ENCODE measurements at regions not wholly inside any gene's neighbourhood (a gene's known extent, or its start where the extent isn't known, plus 50 kb on each side); places are given as distances from the start of the nearest gene placed in this dataset.
A peak's percentile ranks its signal among the peaks of the same experiment; 100 is the strongest.

GRCh38 chr12:115672506-115673080 is 604.9 kb downstream of the MED13L start:
- intact Hi-C loops (cut with DNase I), result no loop called here
- DNase-seq, result peak in 2 of 42 donors; percentile 2 to 17

- intact Hi-C loops (cut with DNase I), result no loop called here
- DNase-seq, result no peak
Observed at GRCh38 chr12:115672086-115672485, 605.4 kb downstream of the MED13L start.

GRCh38 chr12:115670869-115671268 is 606.6 kb downstream of the MED13L start:
- intact Hi-C loops (cut with DNase I), result no loop called here
- no peak for DNase-seq

- no peak for DNase-seq
- intact Hi-C loops (cut with DNase I), result no loop called here
Observed at GRCh38 chr12:115667116-115667515, 610.4 kb downstream of the MED13L start.

GRCh38 chr12:115666168-115666567 is 611.3 kb downstream of the MED13L start:
- DNase-seq, result no peak
- intact Hi-C loops (cut with DNase I), result no loop called here

GRCh38 chr12:115661112-115661511 is 616.4 kb downstream of the MED13L start:
- DNase-seq, result no peak
- intact Hi-C loops (cut with DNase I), result no loop called here

GRCh38 chr12:115660211-115660805 is 617.2 kb downstream of the MED13L start:
- no peak for DNase-seq
- intact Hi-C loops (cut with DNase I), result no loop called here

- DNase-seq, result no peak
- intact Hi-C loops (cut with DNase I), result no loop called here
Observed at GRCh38 chr12:115659422-115659821, 618.1 kb downstream of the MED13L start.

GRCh38 chr12:115657081-115658013 is 620.1 kb downstream of the MED13L start:
- intact Hi-C loops (cut with DNase I), result no loop called here

GRCh38 chr12:115650026-115650425 is 627.5 kb downstream of the MED13L start:
- DNase-seq, result no peak
- intact Hi-C loops (cut with DNase I), result no loop called here

More at GRCh38 chr12:115657081-115658013, 620.1 kb downstream of the MED13L start:
- no peak for DNase-seq

- intact Hi-C loops (cut with DNase I), result no loop called here
- DNase-seq, result no peak
Observed at GRCh38 chr12:115648463-115648862, 629.0 kb downstream of the MED13L start.

- DNase-seq, result no peak
- intact Hi-C loops (cut with DNase I), result no loop called here
Observed at GRCh38 chr12:115646210-115646609, 631.3 kb downstream of the MED13L start.

- intact Hi-C loops (cut with DNase I), result no loop called here
- DNase-seq, result no peak
Observed at GRCh38 chr12:115640929-115641328, 636.6 kb downstream of the MED13L start.

- intact Hi-C loops (cut with DNase I), result no loop called here
- DNase-seq, result no peak
Observed at GRCh38 chr12:115639648-115640012, 637.9 kb downstream of the MED13L start.

GRCh38 chr12:115638733-115639647 is 638.5 kb downstream of the MED13L start:
- no peak for DNase-seq
- intact Hi-C loops (cut with DNase I), result no loop called here

- no peak for DNase-seq
- intact Hi-C loops (cut with DNase I), result no loop called here
Observed at GRCh38 chr12:115636546-115636945, 640.9 kb downstream of the MED13L start.

- intact Hi-C loops (cut with DNase I), result no loop called here
- no peak for DNase-seq
Observed at GRCh38 chr12:115632308-115632707, 645.2 kb downstream of the MED13L start.

- intact Hi-C loops (cut with DNase I), result no loop called here
- DNase-seq, result no peak
Observed at GRCh38 chr12:115630136-115630535, 647.4 kb downstream of the MED13L start.

GRCh38 chr12:115626210-115626609 is 651.3 kb downstream of the MED13L start:
- intact Hi-C loops (cut with DNase I), result no loop called here
- DNase-seq, result no peak
